BE2C (cell line): ENCODE measurements at regions not wholly inside any gene's neighbourhood (a gene's known extent, or its start where the extent isn't known, plus 50 kb on each side); places are given as distances from the start of the nearest gene placed in this dataset.

ENCODE experiments used
- DNase-seq: peaks from one replicate; pipeline ENCODE4 v3.0.0-alpha.2; 2020
- H3K27me3 ChIP-seq: fragments of 250-450 bp; sonication (Bioruptor Pico); 2 replicates; pipeline ENCODE4 v1.5.1; 2020; ENCODE audit warnings: mild to moderate bottlenecking
- H3K36me3 ChIP-seq: fragments of 250-450 bp; sonication (Bioruptor Pico); 2 replicates; pipeline ENCODE4 v1.5.1; 2020; ENCODE audit warnings: mild to moderate bottlenecking
- H3K4me1 ChIP-seq: fragments of 250-450 bp; sonication (Bioruptor Pico); 2 replicates; pipeline ENCODE4 v1.5.1; 2020
- H3K4me3 ChIP-seq: 2 replicates; pipeline ENCODE4 v1.5.1; 2011; ENCODE audit warnings: low read depth, low read length
- H3K9me3 ChIP-seq: fragments of 250-450 bp; sonication (Bioruptor Pico); 2 replicates; pipeline ENCODE4 v1.5.1; 2020
- CTCF ChIP-seq: IDR thresholded peaks from 2 replicates; pipeline ENCODE4 v1.5.1; 2012; ENCODE audit warnings: mild to moderate bottlenecking, low read depth, low read length

DNA sequence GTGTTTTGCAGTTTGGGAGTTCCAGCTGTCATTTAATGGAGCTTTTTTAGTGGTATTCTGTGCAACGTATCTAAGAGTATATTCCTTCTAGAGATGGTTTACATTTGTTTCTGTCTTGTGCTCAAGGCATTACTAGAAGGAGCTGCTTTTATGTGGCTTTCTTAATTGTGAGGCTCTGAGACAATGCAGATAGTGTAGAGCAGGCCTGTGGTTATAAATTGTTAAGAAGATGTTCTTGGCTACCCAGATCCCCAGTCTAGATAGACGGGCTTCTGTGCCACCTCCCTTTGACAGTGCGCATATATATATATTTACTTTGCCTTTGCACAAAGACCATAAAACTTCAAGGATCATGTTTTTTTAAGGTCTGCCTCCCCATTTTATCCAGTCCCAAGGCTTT, 160.8 kb upstream of the PODXL start:
- no peaks in the 10 kb centered on the region for H3K36me3 ChIP-seq
- no peaks in the 10 kb centered on the region for H3K27me3 ChIP-seq
- H3K4me3 ChIP-seq: no peak overlapping the region
- no peaks in the 10 kb centered on the region for H3K4me1 ChIP-seq
- DNase-seq: no peak
- TF ChIP-seq CTCF: no peak
- no peaks in the 10 kb centered on the region for H3K9me3 ChIP-seq

GRCh38 chr7:131699323-131699722, 142.9 kb upstream of the PODXL start:
- Histone ChIP-seq H3K36me3 (no peaks in the 10 kb centered on the region), H3K27me3 (peaks cover 23% of the 10 kb centered on the region), H3K9me3 (no peaks in the 10 kb centered on the region), H3K4me3 (no peak overlapping the region), H3K4me1 (no peaks in the 10 kb centered on the region)
- DNase-seq: no peak
- no peak for TF ChIP-seq CTCF

- peak; percentile 94 for TF ChIP-seq CTCF
- Histone ChIP-seq H3K27me3 (peaks cover 9% of the 10 kb centered on the region), H3K9me3 (no peaks in the 10 kb centered on the region), H3K4me1 (no peaks in the 10 kb centered on the region), H3K4me3 (peak overlapping the region; percentile 27; the same call in 1 of the 2 replicates), H3K36me3 (no peaks in the 10 kb centered on the region)
- peak; percentile 85 for DNase-seq
Measured at GRCh38 chr7:131692131-131692960, 135.9 kb upstream of the PODXL start.

- H3K9me3 ChIP-seq: no peaks in the 10 kb centered on the region; the same call in 1 of the 2 replicates
- no peak overlapping the region for H3K4me3 ChIP-seq
- DNase-seq: no peak
- TF ChIP-seq CTCF: no peak
- no peaks in the 10 kb centered on the region for H3K4me1 ChIP-seq
- peaks cover 11% of the 10 kb centered on the region for H3K27me3 ChIP-seq
- no peaks in the 10 kb centered on the region for H3K36me3 ChIP-seq
Measured at GRCh38 chr7:131691454-131692130, 135.2 kb upstream of the PODXL start.

DNA sequence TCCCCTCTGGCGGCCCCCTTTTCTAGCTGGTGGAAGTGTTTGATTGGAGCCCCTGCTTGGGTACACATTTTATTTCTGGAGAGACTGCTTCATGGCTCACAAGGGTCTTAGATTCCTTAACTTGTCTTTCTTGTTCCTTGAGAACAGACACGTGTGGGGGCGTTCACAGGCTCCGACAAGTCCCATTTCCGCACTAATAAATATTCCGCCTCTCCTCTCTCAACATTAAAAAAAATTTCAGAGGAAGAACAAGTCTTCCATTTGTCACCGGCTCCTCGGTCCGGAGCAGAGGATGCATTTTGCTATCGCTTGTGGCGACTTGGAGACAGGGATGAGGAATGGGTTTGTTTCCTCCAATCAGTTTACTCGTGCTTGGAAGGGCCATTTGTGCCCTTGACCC, 134.0 kb upstream of the PODXL start:
- H3K4me3 ChIP-seq: no peak overlapping the region
- TF ChIP-seq CTCF: no peak
- H3K9me3 ChIP-seq: no peaks in the 10 kb centered on the region; the same call in 1 of the 2 replicates
- no peak for DNase-seq
- no peaks in the 10 kb centered on the region for H3K36me3 ChIP-seq
- H3K27me3 ChIP-seq: peaks cover 20% of the 10 kb centered on the region
- H3K4me1 ChIP-seq: no peaks in the 10 kb centered on the region
